SH-SY5Y (cell line): ENCODE measurements at regions not wholly inside any gene's neighbourhood (a gene's known extent, or its start where the extent isn't known, plus 50 kb on each side); places are given as distances from the start of the nearest gene placed in this dataset.

Experiments
- GATA2 ChIP-seq: IDR thresholded peaks from 2 replicates; pipeline ENCODE4 v1.6.1; 2011; ENCODE audit warnings: mild to moderate bottlenecking, low read depth, low read length
- GATA3 ChIP-seq: IDR thresholded peaks from 2 replicates; pipeline ENCODE4 v1.6.1; 2011; ENCODE audit warnings: low read depth, mild to moderate bottlenecking, low read length, moderate library complexity

- TF ChIP-seq GATA2: no peak
- no peak for TF ChIP-seq GATA3
Measured at GRCh38 chr6:112557961-112558360, 210.8 kb downstream of the RFPL4B start.
